Bronchial epithelial cell (primary cell): ENCODE measurements at regions not wholly inside any gene's neighbourhood (a gene's known extent, or its start where the extent isn't known, plus 50 kb on each side); places are given as distances from the start of the nearest gene placed in this dataset.
"Not testable (repeated sequence)": the region's sequence is repeated elsewhere in the genome, so short reads cannot be mapped to it uniquely, and the experiment has no call there.

ENCODE experiments used
- DNase-seq: peaks from one replicate; pipeline ENCODE4 v3.0.0-alpha.2; 2010; ENCODE audit warnings: low read depth
- FAIRE-seq: peaks from 2 replicates; lab custom pipeline; 2011; peaks lifted over from hg19 to GRCh38; lab: Jason Lieb, UNC
- H3K27me3 ChIP-seq: 2 replicates; pipeline ENCODE4 v1.5.1; 2011; ENCODE audit warnings: low read length; ENCODE audit not compliant: control insufficient read depth, insufficient read depth
- H3K36me3 ChIP-seq: 2 replicates; pipeline ENCODE4 v1.5.1; 2011; ENCODE audit warnings: low read length; ENCODE audit not compliant: control insufficient read depth, insufficient read depth
- H3K4me3 ChIP-seq: 2 replicates; pipeline ENCODE4 v1.5.1; 2011; ENCODE audit warnings: mild to moderate bottlenecking, low read depth, low read length, control low read depth
- TF ChIP-seq, protein P1 (sequence below): IDR thresholded peaks from 2 replicates; pipeline ENCODE4 v1.5.1; 2011; ENCODE audit warnings: mild to moderate bottlenecking, moderate library complexity, low read length, control low read depth, inconsistent platforms; ENCODE audit not compliant: insufficient read depth, severe bottlenecking

DNA sequence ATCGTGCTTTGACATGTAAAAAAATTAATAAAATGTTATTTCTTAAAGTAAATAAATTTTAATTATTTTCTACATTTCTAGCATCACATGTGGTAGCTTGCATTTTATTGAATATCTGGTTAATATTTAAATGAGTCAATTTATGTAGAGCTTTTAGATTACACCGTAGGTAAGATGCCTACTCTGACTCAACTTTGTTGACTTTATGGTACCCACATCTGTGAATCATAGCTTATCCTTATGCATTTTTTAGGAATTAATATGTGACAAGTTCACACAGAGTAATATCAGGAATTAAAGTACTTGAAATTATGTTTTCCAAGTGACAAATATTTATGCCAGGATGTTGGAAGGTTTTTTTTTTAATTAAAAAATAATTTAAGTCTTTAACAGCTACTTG lies 120.7 kb downstream of the LEPR start:
- Histone ChIP-seq H3K36me3 (no peaks in the 10 kb centered on the region), H3K27me3 (no peaks in the 10 kb centered on the region), H3K4me3 (no peak overlapping the region)
- DNase-seq (peak; percentile 88), FAIRE-seq (no peak)
- TF ChIP-seq, protein P1, sequence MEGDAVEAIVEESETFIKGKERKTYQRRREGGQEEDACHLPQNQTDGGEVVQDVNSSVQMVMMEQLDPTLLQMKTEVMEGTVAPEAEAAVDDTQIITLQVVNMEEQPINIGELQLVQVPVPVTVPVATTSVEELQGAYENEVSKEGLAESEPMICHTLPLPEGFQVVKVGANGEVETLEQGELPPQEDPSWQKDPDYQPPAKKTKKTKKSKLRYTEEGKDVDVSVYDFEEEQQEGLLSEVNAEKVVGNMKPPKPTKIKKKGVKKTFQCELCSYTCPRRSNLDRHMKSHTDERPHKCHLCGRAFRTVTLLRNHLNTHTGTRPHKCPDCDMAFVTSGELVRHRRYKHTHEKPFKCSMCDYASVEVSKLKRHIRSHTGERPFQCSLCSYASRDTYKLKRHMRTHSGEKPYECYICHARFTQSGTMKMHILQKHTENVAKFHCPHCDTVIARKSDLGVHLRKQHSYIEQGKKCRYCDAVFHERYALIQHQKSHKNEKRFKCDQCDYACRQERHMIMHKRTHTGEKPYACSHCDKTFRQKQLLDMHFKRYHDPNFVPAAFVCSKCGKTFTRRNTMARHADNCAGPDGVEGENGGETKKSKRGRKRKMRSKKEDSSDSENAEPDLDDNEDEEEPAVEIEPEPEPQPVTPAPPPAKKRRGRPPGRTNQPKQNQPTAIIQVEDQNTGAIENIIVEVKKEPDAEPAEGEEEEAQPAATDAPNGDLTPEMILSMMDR, result no peak

DNA sequence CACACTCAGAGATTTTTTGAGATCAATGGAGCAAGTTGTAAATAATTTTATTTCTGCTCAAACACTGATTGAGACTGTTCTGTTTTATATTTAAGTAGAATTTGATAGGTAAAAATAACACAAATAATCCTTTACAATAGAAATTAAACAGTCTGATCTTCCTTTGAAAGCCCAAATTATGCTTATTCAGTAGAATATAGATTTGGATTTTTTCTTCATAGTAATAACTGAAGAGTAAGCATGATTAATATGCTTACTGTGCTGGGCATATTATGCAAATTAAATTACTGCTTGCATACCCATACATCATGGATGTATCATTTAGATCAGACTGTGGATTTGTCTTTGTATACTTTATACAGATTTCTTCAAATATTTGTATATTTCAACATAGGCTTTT lies 121.4 kb downstream of the LEPR start:
- TF ChIP-seq, protein P1, result no peak
- no peak for DNase-seq
- FAIRE-seq, result no peak

DNA sequence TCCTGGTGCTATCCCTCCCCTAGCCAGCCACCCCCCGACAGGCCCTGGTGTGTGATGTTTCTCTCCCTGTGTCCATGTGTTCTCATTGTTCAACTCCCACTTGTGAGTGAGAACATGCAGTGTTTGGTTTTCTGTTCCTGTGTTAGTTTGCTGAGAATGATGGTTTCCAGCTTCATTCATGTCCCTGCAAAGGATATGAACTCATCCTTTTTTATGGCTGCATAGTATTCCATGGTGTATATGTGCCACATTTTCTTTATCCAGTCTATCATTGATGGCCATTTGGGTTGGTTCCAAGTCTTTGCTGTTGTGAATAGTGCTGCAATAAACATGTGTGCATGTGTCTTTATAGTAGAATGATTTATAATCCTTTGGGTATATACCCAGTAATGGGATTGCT lies 122.1 kb downstream of the LEPR start:
- H3K36me3 ChIP-seq, H3K4me3 ChIP-seq, DNase-seq, FAIRE-seq, H3K27me3 ChIP-seq: not testable (repeated sequence)

More for the DNA sequence above, 121.4 kb downstream of the LEPR start:
- Histone ChIP-seq H3K36me3 (no peaks in the 10 kb centered on the region), H3K27me3 (no peaks in the 10 kb centered on the region), H3K4me3 (no peak overlapping the region)

DNA sequence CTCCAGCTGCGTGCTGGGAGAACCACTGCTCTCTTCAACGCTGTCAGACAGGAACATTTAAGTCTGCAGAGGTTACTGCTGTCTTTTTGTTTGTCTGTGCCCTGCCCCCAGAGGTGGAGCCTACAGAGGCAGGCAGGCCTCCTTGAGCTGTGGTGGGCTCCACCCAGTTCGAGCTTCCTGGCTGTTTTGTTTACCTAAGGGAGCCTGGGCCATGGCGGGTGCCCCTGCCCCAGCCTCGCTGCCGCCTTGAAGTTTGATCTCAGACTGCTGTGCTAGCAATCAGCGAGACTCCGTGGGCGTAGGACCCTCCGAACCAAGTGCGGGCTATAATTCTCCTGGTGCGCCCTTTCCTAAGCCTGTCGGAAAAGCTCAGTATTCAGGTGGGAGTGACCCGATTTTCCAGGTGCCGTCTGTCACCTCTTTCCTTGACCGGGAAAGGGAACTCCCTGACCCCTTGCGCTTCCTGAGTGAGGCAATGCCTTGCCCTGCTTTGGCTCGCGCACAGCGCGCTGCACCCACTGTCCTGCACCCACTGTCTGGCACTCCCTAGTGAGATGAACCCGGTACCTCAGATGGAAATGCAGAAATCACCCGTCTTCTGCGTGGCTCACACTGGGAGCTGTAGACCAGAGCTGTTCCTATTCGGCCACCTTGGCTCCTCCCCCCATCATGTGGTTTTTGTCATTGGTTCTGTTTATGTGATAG lies 130.0 kb downstream of the LEPR start:
- H3K36me3 ChIP-seq, DNase-seq, FAIRE-seq, H3K4me3 ChIP-seq, H3K27me3 ChIP-seq: not testable (repeated sequence)

DNA sequence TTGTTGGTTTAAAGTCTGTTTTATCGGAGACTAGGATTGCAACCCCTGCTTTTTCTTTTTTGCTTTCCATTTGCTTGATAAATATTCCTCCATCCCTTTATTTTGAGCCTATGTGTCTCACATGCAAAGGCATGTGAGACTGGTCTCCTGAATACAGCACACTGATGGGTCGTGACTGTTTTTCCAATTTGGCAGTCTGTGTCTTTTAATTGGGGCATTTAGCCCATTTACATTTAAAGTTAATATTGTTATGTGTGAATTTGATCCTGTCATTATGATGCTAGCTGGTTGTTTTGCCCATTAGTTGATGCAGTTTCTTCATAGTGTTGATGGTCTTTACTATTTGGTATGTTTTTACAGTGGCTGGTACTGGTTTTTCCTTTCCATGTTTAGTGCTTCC lies 132.0 kb downstream of the LEPR start:
- H3K4me3 ChIP-seq, result not testable (repeated sequence)

DNA sequence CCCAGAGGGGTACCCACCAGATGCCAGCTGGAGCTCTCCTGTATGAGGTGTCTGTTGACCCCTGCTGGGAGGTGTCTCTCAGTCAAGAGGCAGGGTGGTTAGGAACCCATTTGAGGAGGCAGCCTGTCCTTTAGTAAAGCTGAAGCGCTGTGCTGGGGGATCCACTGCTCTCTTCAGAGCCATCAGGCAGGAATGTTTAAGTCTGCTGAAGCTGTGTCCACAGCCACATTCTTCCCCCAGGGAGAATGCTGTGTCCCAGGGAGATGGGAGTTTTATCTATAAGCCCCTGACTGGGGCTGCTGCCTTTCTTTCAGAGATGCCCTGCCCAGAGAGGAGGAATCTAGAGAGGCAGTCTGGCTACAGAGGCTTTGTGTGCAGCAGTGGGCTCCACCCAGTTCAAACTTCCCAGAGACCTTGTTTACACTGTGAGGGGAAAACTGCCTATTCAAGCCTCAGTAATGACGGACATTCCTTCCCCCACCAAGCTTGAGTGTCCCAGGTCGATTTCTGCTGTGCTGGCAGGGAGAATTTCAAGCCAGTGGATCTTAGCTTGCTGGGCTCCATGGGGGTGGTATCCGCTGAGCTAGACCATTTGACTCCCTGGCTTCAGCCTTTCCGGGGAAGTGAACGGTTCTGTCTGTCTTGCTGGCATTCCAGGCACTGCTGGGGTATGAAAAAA lies 133.8 kb downstream of the LEPR start:
- not testable (repeated sequence) for H3K4me3 ChIP-seq, H3K27me3 ChIP-seq, DNase-seq, H3K36me3 ChIP-seq, FAIRE-seq

More for the DNA sequence above, 132.0 kb downstream of the LEPR start:
- H3K27me3 ChIP-seq, H3K36me3 ChIP-seq, FAIRE-seq, DNase-seq: not testable (repeated sequence)

DNA sequence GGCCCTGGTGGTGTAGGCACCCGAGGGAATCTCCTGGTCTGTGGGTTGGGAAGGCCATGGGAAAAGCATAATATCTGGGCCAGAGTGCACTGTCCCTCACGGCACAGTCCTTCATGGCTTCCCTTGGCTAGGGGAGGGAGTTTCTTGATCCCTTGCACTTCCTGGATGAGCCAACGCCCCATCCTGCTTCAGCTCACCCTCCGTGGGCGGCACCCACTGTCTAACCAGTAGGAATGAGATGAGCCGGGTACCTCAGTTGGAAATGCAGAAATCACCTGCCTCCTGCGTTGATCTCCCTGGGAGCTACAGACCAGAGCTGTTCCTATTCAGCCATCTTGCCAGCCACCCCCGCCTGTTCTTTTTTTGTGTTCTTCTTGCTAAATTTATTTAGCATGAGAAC lies 134.4 kb downstream of the LEPR start:
- FAIRE-seq (no peak), DNase-seq (no peak)
- TF ChIP-seq, protein P1, result no peak
- no peaks in the 10 kb centered on the region for H3K36me3 ChIP-seq
- no peaks in the 10 kb centered on the region for H3K27me3 ChIP-seq
- H3K4me3 ChIP-seq, result no peak overlapping the region

DNA sequence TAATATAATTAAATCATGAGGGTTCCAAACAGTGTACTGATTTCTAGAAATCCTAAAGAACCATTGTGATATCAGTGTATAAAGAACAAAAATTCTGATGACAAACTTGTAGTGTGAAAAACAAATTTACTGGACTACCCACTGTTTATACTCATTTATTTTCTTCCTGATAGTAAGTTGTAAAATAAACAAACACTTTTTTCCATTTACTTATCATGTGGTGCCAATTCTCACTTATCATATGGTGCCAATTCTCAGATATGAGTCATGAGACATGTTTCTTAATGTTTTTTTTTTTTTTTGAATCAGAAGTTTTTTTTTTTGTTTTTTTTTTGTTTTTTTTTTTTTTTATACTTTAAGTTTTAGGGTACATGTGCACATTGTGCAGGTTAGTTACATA lies 137.7 kb downstream of the LEPR start:
- no peak overlapping the region for H3K4me3 ChIP-seq
- no peaks in the 10 kb centered on the region for H3K27me3 ChIP-seq
- H3K36me3 ChIP-seq, result no peaks in the 10 kb centered on the region
- FAIRE-seq (no peak), DNase-seq (peak; percentile 26)
- TF ChIP-seq, protein P1, result no peak
